KMS-11 (cell line): ENCODE measurements at regions not wholly inside any gene's neighbourhood (a gene's known extent, or its start where the extent isn't known, plus 50 kb on each side); places are given as distances from the start of the nearest gene placed in this dataset.
"Not testable (repeated sequence)": the region's sequence is repeated elsewhere in the genome, so short reads cannot be mapped to it uniquely, and the experiment has no call there.

Experiments used
- H2AFZ ChIP-seq: fragments of 200-600 bp; sonication (generic); 2 replicates; pipeline ENCODE4 v1.6.1; 2016; ENCODE audit warnings: antibody characterized with exemption, mixed run types, low read depth
- H3K27ac ChIP-seq: fragments of 200-600 bp; sonication (generic); 2 replicates; pipeline ENCODE4 v1.6.1; 2016; ENCODE audit warnings: mild to moderate bottlenecking, mixed run types
- H3K27me3 ChIP-seq: fragments of 200-600 bp; sonication (generic); 2 replicates; pipeline ENCODE4 v1.6.1; 2017; ENCODE audit warnings: mild to moderate bottlenecking, low read depth, mixed run types, moderate library complexity; ENCODE audit not compliant: insufficient read depth
- H3K36me3 ChIP-seq: fragments of 200-600 bp; sonication (generic); 2 replicates; pipeline ENCODE4 v1.6.1; 2017; ENCODE audit warnings: mild to moderate bottlenecking, mixed run types; ENCODE audit not compliant: insufficient read depth
- H3K4me1 ChIP-seq: fragments of 200-600 bp; sonication (generic); 2 replicates; pipeline ENCODE4 v1.6.1; 2016; ENCODE audit warnings: mild to moderate bottlenecking, low read depth, mixed run types; ENCODE audit not compliant: poor library complexity, severe bottlenecking
- H3K4me2 ChIP-seq: fragments of 200-600 bp; sonication (generic); 2 replicates; pipeline ENCODE4 v1.7.0; 2016; ENCODE audit warnings: mild to moderate bottlenecking, mixed run types
- H3K4me3 ChIP-seq: fragments of 200-600 bp; sonication (generic); IDR thresholded peaks from 2 replicates; pipeline ENCODE4 v1.6.1; 2017; ENCODE audit warnings: low read depth, low read length, mixed read lengths; ENCODE audit not compliant: insufficient read depth
- H3K79me2 ChIP-seq: fragments of 200-600 bp; sonication (generic); 2 replicates; pipeline ENCODE4 v1.6.1; 2016; ENCODE audit warnings: low read depth, mixed run types; ENCODE audit not compliant: insufficient read depth
- H3K9ac ChIP-seq: fragments of 200-600 bp; sonication (generic); 2 replicates; pipeline ENCODE4 v1.6.1; 2016; ENCODE audit warnings: mild to moderate bottlenecking, mixed run types
- H4K20me1 ChIP-seq: fragments of 200-600 bp; sonication (generic); 2 replicates; pipeline ENCODE4 v1.6.1; 2016; ENCODE audit warnings: mild to moderate bottlenecking, mixed run types; ENCODE audit not compliant: insufficient read depth

- H3K27ac ChIP-seq, H3K79me2 ChIP-seq: not testable (repeated sequence)
Observed at GRCh38 chr2:89610927-89611515, 919.5 kb downstream of the RPIA start.

GRCh38 chr2:89611710-89612109 lies 920.2 kb downstream of the RPIA start:
- not testable (repeated sequence) for H3K9ac ChIP-seq, H2AFZ ChIP-seq, H3K79me2 ChIP-seq

More at GRCh38 chr2:89610927-89611515, 919.5 kb downstream of the RPIA start:
- H2AFZ ChIP-seq, H3K4me3 ChIP-seq, H3K36me3 ChIP-seq, H3K27me3 ChIP-seq, H3K4me2 ChIP-seq, H4K20me1 ChIP-seq, H3K4me1 ChIP-seq, H3K9ac ChIP-seq: not testable (repeated sequence)

GRCh38 chr2:89649268-89649667 lies 957.8 kb downstream of the RPIA start:
- not testable (repeated sequence) for H3K27ac ChIP-seq, H3K4me2 ChIP-seq, H3K27me3 ChIP-seq, H4K20me1 ChIP-seq, H3K9ac ChIP-seq, H3K36me3 ChIP-seq, H2AFZ ChIP-seq, H3K79me2 ChIP-seq, H3K4me1 ChIP-seq, H3K4me3 ChIP-seq

More at GRCh38 chr2:89611710-89612109, 920.2 kb downstream of the RPIA start:
- not testable (repeated sequence) for H3K4me3 ChIP-seq, H3K4me2 ChIP-seq, H4K20me1 ChIP-seq, H3K27me3 ChIP-seq, H3K4me1 ChIP-seq, H3K27ac ChIP-seq, H3K36me3 ChIP-seq

- not testable (repeated sequence) for H4K20me1 ChIP-seq, H2AFZ ChIP-seq, H3K36me3 ChIP-seq, H3K4me3 ChIP-seq, H3K4me1 ChIP-seq, H3K79me2 ChIP-seq, H3K9ac ChIP-seq, H3K27me3 ChIP-seq, H3K27ac ChIP-seq, H3K4me2 ChIP-seq
Observed at GRCh38 chr2:89679254-89679653, 987.8 kb downstream of the RPIA start.
